B cell (primary cell): ENCODE measurements at regions not wholly inside any gene's neighbourhood (a gene's known extent, or its start where the extent isn't known, plus 50 kb on each side); places are given as distances from the start of the nearest gene placed in this dataset.

Experiments
- ATAC-seq: fragments of 200-7000 bp; cut with Tn5 transposase; one replicate; pipeline ENCODE4 v1.10.0; 2021; ENCODE audit warnings: low read depth, mild to moderate bottlenecking, moderate number of reproducible peaks, moderate library complexity
- CTCF ChIA-PET: fragments of 350-600 bp; sonication (Branson Sonifier 250); formaldehyde crosslinking; loops from one replicate; lab custom pipeline; 2021; ENCODE audit warnings: antibody characterized with exemption, inconsistent platforms; lab: Charles Lee
- POLR2A ChIA-PET: fragments of 350-600 bp; sonication (Branson Sonifier 250); formaldehyde crosslinking; loops from one replicate; lab custom pipeline; 2021; ENCODE audit warnings: antibody characterized with exemption; lab: Charles Lee
- DNase-seq: peaks from one replicate; pipeline ENCODE4 v3.0.0; 2013
- H2AFZ ChIP-seq: 2 replicates; pipeline ENCODE4 v1.6.1; 2012; ENCODE audit warnings: mild to moderate bottlenecking, low read depth, low read length; ENCODE audit not compliant: insufficient read depth, poor library complexity, severe bottlenecking
- H3K27ac ChIP-seq, 2 donors: 1 replicate in 1 of 2; 2 replicates in 1 of 2; pipeline ENCODE4 v1.5.1; 2012 to 2013; ENCODE audit warnings: low read length in 2 of 2, mild to moderate bottlenecking in 2 of 2, moderate library complexity in 1 of 2
- H3K27me3 ChIP-seq, 4 experiments: fragments of 200-600 bp in 1 of 4; sonication (generic) in 1 of 4; replicated peaks in 1 of 4; 1 replicate in 2 of 4; 2 replicates in 2 of 4; pipeline versions ENCODE4 v1.6.1 to v1.7.0; 2013 to 2016; ENCODE audit warnings: low read length in 3 of 4, mild to moderate bottlenecking in 2 of 4, mixed read lengths in 1 of 4, moderate library complexity in 1 of 4; ENCODE audit not compliant: insufficient read depth in 4 of 4, control insufficient read depth in 3 of 4; ENCODE audit errors: control extremely low read depth in 1 of 4
- H3K36me3 ChIP-seq, 2 experiments: replicated peaks in 1 of 2; 1 replicate in 1 of 2; 2 replicates in 1 of 2; pipeline versions ENCODE4 v1.6.1 to v1.7.1; 2013; ENCODE audit warnings: low read length in 1 of 2; ENCODE audit not compliant: insufficient read depth in 2 of 2, control insufficient read depth in 1 of 2; ENCODE audit errors: control extremely low read depth in 1 of 2, extremely low read depth in 1 of 2
- H3K4me1 ChIP-seq, 2 donors: fragments of 200-600 bp in 1 of 2; sonication (generic) in 1 of 2; 1 replicate in 1 of 2; 2 replicates in 1 of 2; pipeline versions ENCODE4 v1.5.1 to v1.6.1; 2013 to 2017; ENCODE audit warnings: low read length in 2 of 2; ENCODE audit not compliant: control insufficient read depth in 2 of 2, insufficient read depth in 2 of 2
- H3K4me2 ChIP-seq: replicated peaks from 2 replicates; pipeline ENCODE3; 2012; ENCODE audit warnings: mild to moderate bottlenecking, low read depth, low read length; ENCODE audit not compliant: poor library complexity, severe bottlenecking
- H3K4me3 ChIP-seq, 5 experiments: fragments of 200-600 bp in 1 of 5; sonication (generic) in 1 of 5; 1 replicate in 3 of 5; 2 replicates in 2 of 5; pipeline versions ENCODE4 v1.5.1 to v1.7.0; 2011 to 2016; ENCODE audit warnings: low read length in 4 of 5, mild to moderate bottlenecking in 4 of 5, low read depth in 2 of 5, control low read depth in 1 of 5, moderate library complexity in 1 of 5; ENCODE audit not compliant: insufficient read depth in 1 of 5; ENCODE audit errors: control extremely low read depth in 1 of 5, extremely low read depth in 1 of 5
- H3K79me2 ChIP-seq: fragments of 200-600 bp; sonication (generic); one replicate; pipeline ENCODE4 v1.6.0; 2016; ENCODE audit warnings: low read length; ENCODE audit not compliant: control insufficient read depth, insufficient read depth
- H3K9ac ChIP-seq: fragments of 200-600 bp; sonication (generic); 2 replicates; pipeline ENCODE4 v1.6.1; 2017; ENCODE audit warnings: mild to moderate bottlenecking, low read length, moderate library complexity
- H3K9me3 ChIP-seq, 3 donors: one replicate each; pipeline versions ENCODE4 v1.6.1 to v1.7.1; 2013; ENCODE audit warnings: low read length in 2 of 3; ENCODE audit not compliant: control insufficient read depth in 2 of 3, insufficient read depth in 1 of 3; ENCODE audit errors: control extremely low read depth in 1 of 3
- H4K20me1 ChIP-seq: 2 replicates; pipeline ENCODE4 v1.6.0; 2012; ENCODE audit warnings: mild to moderate bottlenecking, low read length; ENCODE audit not compliant: insufficient read depth, control insufficient read depth, poor library complexity, severe bottlenecking
- H3K27ac Mint-ChIP-seq: one replicate; pipeline ENCODE4 v1.8.0; 2021; ENCODE audit warnings: mixed read lengths
- H3K27me3 Mint-ChIP-seq: one replicate; pipeline ENCODE4 v1.8.0; 2021; ENCODE audit warnings: mixed read lengths
- H3K4me1 Mint-ChIP-seq: one replicate; pipeline ENCODE4 v1.8.0; 2021; ENCODE audit warnings: mixed read lengths
- H3K4me3 Mint-ChIP-seq: one replicate; pipeline ENCODE4 v1.8.0; 2021; ENCODE audit warnings: mixed read lengths
- H3K9me3 Mint-ChIP-seq: one replicate; pipeline ENCODE4 v1.8.0; 2022; ENCODE audit warnings: mixed read lengths; ENCODE audit not compliant: insufficient read depth
- CTCF ChIP-seq: fragments of 200-600 bp; IDR thresholded peaks from one replicate; pipeline ENCODE4 v1.8.0; 2022; ENCODE audit warnings: antibody characterized with exemption, mild to moderate bottlenecking
- EZH2 ChIP-seq: IDR thresholded peaks from 2 replicates; pipeline ENCODE4 v1.6.1; 2012; ENCODE audit warnings: borderline replicate concordance, low read depth, mild to moderate bottlenecking, moderate library complexity, low read length; ENCODE audit not compliant: insufficient read depth, poor library complexity, severe bottlenecking
- WGBS: methylation state at CpG from one replicate; pipeline ENCODE4 v1.1.5; 2013; ENCODE audit warnings: missing lambda C conversion rate; ENCODE audit not compliant: insufficient coverage; 5-methylcytosine and 5-hydroxymethylcytosine counted together
- intact Hi-C: fragments of 100-400 bp; cut with micrococcal nuclease; formaldehyde crosslinking; loops from one replicate; pipeline ENCODE4 v1.10.0; 2022

GRCh38 chr5:158140120-158140731 is 281.3 kb upstream of the CLINT1 start:
- Histone ChIP-seq H3K9ac (no peak overlapping the region), H4K20me1 (no peaks in the 10 kb centered on the region)
- 100% methylated on average over 1 of the region's 4 CpGs for WGBS

GRCh38 chr5:158139161-158139560 is 280.2 kb upstream of the CLINT1 start:
- H3K4me2 ChIP-seq: no peak overlapping the region
- no peaks in the 10 kb centered on the region for H3K27me3 Mint-ChIP-seq
- intact Hi-C loops: no loop called here
- 89% methylated on average over 4 of the region's 4 CpGs for WGBS
- no peak overlapping the region for H2AFZ ChIP-seq
- H3K36me3 ChIP-seq: no peaks in the 10 kb centered on the region
- ChIA-PET CTCF (interaction anchor here (1.9 kb wide), 1 partner anchor 64 kb away, joined by 6 read pairs; no protein-coding TSS in a partner anchor), POLR2A (no interaction called here)
- H3K9me3 ChIP-seq: no peaks in the 10 kb centered on the region
- no peaks in the 10 kb centered on the region for H3K4me1 ChIP-seq
- H3K27ac Mint-ChIP-seq: no peak overlapping the region
- no peaks in the 10 kb centered on the region for H4K20me1 ChIP-seq
- no peak overlapping the region for H3K27ac ChIP-seq
- no peak for TF ChIP-seq CTCF
- no peak for TF ChIP-seq EZH2
- DNase-seq: no peak
- no peaks in the 10 kb centered on the region for H3K79me2 ChIP-seq
- ATAC-seq: no peak
- H3K4me3 ChIP-seq: no peak overlapping the region
- no peaks in the 10 kb centered on the region for H3K4me1 Mint-ChIP-seq
- no peak overlapping the region for H3K9ac ChIP-seq
- H3K9me3 Mint-ChIP-seq: no peaks in the 10 kb centered on the region
- no peaks in the 10 kb centered on the region for H3K27me3 ChIP-seq
- H3K4me3 Mint-ChIP-seq: no peak overlapping the region

More at GRCh38 chr5:158140120-158140731, 281.3 kb upstream of the CLINT1 start:
- Histone ChIP-seq H3K79me2 (no peaks in the 10 kb centered on the region), H3K27me3 (no peaks in the 10 kb centered on the region), H3K4me2 (no peak overlapping the region), H3K4me3 (no peak overlapping the region), H3K27ac (no peak overlapping the region), H2AFZ (no peak overlapping the region), H3K9me3 (no peaks in the 10 kb centered on the region), H3K36me3 (no peaks in the 10 kb centered on the region), H3K4me1 (no peaks in the 10 kb centered on the region)
- DNase-seq: no peak
- no peak for ATAC-seq
- Mint-ChIP-seq H3K27ac (no peak overlapping the region), H3K4me1 (no peaks in the 10 kb centered on the region), H3K27me3 (no peaks in the 10 kb centered on the region), H3K4me3 (no peak overlapping the region), H3K9me3 (no peaks in the 10 kb centered on the region)
- ChIA-PET CTCF (interaction anchor here (0.5 to 1.9 kb wide), 4 partner anchors 12 to 150 kb away, joined by 3 to 6 read pairs (median 4); no protein-coding TSS in a partner anchor), POLR2A (no interaction called here)
- no peak for TF ChIP-seq EZH2
- no peak for TF ChIP-seq CTCF
- intact Hi-C loops: no loop called here
